ENCODE measurements at regions not wholly inside any gene's neighbourhood (a gene's known extent, or its start where the extent isn't known, plus 50 kb on each side); places are given as distances from the start of the nearest gene placed in this dataset.

DNA sequence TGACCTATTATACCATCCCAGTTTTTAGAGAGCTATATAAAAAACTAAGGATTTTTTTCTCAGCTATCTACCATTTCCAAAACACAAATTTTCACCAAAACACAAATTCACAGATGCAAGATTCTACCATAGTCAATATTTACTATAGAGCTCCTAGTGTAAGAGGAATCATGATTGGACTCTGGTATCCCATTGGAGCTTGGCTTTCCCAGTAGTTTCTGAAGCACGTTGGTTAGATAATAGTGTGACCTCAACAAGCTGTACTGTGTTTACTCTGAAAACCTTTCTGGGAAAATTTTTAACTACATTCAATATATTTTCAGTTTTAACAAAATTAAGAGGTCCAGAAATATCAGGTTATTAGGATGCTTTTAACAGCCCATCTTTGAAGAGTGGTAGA is 660.6 kb upstream of the SLC10A2 start:
- H3K9ac ChIP-seq (ENCODE audit: low read length) = no peak overlapping the region
- intact Hi-C loops (cut with micrococcal nuclease) = no loop called here
- DNase-seq (ENCODE audit: low read depth, low spot score) = no peak
- no peaks in the 10 kb centered on the region for H3K9me2 ChIP-seq (ENCODE audit: insufficient read depth)
- no peaks in the 10 kb centered on the region for H4K20me1 ChIP-seq (ENCODE audit: insufficient read depth)
- no peaks in the 10 kb centered on the region for H3K79me2 ChIP-seq (ENCODE audit: insufficient read depth, low read length)
- H3K4me1 ChIP-seq (ENCODE audit: control insufficient read depth in 1 of 2, insufficient read depth in 2 of 2, low read length in 2 of 2) = no peaks in the 10 kb centered on the region
- ChIA-PET CTCF (no interaction called here), POLR2A (no interaction called here), RAD21 (ENCODE audit: low non-redundant PET in 1 of 2, low total read pairs in 2 of 2, uncharacterized antibody in 2 of 2, unreplicated experiment in 2 of 2) (no interaction called here)
- TF ChIP-seq ZNF274 (IDR thresholded peaks at IDR 0.05; ENCODE audit: low read depth, low read length) (no peak), FOSL1 (IDR thresholded peaks at IDR 0.05; ENCODE audit: low read depth) (no peak), ELF1 (IDR thresholded peaks at IDR 0.05; ENCODE audit: borderline replicate concordance, low read depth) (no peak), CEBPB (IDR thresholded peaks at IDR 0.05; ENCODE audit: low read depth) (no peak), EZH2phosphoT487 (IDR thresholded peaks at IDR 0.05; ENCODE audit: borderline replicate concordance) (no peak), EZH2 (IDR thresholded peaks at IDR 0.05) (no peak), YY1 (IDR thresholded peaks at IDR 0.05; ENCODE audit: extremely low read depth, insufficient replicate concordance, low read depth, low read length) (no peak), SP1 (IDR thresholded peaks at IDR 0.05; ENCODE audit: low read depth) (no peak), CBX3 (IDR thresholded peaks at IDR 0.05; ENCODE audit: low read depth) (no peak), POLR2AphosphoS5 (IDR thresholded peaks at IDR 0.05; ENCODE audit: low read depth, low read length) (no peak), SIN3A (IDR thresholded peaks at IDR 0.05; ENCODE audit: low read depth) (no peak), ZFX (IDR thresholded peaks at IDR 0.05) (no peak), TCF7L2 (IDR thresholded peaks at IDR 0.05; ENCODE audit: borderline replicate concordance, extremely low read depth, insufficient read depth, insufficient read length) (no peak)
- TF ChIP-seq, protein P1, sequence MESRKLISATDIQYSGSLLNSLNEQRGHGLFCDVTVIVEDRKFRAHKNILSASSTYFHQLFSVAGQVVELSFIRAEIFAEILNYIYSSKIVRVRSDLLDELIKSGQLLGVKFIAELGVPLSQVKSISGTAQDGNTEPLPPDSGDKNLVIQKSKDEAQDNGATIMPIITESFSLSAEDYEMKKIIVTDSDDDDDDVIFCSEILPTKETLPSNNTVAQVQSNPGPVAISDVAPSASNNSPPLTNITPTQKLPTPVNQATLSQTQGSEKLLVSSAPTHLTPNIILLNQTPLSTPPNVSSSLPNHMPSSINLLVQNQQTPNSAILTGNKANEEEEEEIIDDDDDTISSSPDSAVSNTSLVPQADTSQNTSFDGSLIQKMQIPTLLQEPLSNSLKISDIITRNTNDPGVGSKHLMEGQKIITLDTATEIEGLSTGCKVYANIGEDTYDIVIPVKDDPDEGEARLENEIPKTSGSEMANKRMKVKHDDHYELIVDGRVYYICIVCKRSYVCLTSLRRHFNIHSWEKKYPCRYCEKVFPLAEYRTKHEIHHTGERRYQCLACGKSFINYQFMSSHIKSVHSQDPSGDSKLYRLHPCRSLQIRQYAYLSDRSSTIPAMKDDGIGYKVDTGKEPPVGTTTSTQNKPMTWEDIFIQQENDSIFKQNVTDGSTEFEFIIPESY (IDR thresholded peaks at IDR 0.05; ENCODE audit: extremely low read depth, insufficient replicate concordance, low read length) = no peak
- TF ChIP-seq, protein P2, sequence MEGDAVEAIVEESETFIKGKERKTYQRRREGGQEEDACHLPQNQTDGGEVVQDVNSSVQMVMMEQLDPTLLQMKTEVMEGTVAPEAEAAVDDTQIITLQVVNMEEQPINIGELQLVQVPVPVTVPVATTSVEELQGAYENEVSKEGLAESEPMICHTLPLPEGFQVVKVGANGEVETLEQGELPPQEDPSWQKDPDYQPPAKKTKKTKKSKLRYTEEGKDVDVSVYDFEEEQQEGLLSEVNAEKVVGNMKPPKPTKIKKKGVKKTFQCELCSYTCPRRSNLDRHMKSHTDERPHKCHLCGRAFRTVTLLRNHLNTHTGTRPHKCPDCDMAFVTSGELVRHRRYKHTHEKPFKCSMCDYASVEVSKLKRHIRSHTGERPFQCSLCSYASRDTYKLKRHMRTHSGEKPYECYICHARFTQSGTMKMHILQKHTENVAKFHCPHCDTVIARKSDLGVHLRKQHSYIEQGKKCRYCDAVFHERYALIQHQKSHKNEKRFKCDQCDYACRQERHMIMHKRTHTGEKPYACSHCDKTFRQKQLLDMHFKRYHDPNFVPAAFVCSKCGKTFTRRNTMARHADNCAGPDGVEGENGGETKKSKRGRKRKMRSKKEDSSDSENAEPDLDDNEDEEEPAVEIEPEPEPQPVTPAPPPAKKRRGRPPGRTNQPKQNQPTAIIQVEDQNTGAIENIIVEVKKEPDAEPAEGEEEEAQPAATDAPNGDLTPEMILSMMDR (IDR thresholded peaks at IDR 0.05 in 2 of 3, conservative IDR thresholded peaks at IDR 0.05 in 1 of 3; ENCODE audit: borderline replicate concordance in 1 of 3, insufficient read depth in 1 of 3, low read depth in 2 of 3, low read length in 2 of 3) = no peak
- TF ChIP-seq, protein P3, sequence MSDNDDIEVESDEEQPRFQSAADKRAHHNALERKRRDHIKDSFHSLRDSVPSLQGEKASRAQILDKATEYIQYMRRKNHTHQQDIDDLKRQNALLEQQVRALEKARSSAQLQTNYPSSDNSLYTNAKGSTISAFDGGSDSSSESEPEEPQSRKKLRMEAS (IDR thresholded peaks at IDR 0.05) = no peak
- TF ChIP-seq, protein P4, sequence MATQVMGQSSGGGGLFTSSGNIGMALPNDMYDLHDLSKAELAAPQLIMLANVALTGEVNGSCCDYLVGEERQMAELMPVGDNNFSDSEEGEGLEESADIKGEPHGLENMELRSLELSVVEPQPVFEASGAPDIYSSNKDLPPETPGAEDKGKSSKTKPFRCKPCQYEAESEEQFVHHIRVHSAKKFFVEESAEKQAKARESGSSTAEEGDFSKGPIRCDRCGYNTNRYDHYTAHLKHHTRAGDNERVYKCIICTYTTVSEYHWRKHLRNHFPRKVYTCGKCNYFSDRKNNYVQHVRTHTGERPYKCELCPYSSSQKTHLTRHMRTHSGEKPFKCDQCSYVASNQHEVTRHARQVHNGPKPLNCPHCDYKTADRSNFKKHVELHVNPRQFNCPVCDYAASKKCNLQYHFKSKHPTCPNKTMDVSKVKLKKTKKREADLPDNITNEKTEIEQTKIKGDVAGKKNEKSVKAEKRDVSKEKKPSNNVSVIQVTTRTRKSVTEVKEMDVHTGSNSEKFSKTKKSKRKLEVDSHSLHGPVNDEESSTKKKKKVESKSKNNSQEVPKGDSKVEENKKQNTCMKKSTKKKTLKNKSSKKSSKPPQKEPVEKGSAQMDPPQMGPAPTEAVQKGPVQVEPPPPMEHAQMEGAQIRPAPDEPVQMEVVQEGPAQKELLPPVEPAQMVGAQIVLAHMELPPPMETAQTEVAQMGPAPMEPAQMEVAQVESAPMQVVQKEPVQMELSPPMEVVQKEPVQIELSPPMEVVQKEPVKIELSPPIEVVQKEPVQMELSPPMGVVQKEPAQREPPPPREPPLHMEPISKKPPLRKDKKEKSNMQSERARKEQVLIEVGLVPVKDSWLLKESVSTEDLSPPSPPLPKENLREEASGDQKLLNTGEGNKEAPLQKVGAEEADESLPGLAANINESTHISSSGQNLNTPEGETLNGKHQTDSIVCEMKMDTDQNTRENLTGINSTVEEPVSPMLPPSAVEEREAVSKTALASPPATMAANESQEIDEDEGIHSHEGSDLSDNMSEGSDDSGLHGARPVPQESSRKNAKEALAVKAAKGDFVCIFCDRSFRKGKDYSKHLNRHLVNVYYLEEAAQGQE (IDR thresholded peaks at IDR 0.05; ENCODE audit: low read depth) = no peak
- TF ChIP-seq, protein P5, sequence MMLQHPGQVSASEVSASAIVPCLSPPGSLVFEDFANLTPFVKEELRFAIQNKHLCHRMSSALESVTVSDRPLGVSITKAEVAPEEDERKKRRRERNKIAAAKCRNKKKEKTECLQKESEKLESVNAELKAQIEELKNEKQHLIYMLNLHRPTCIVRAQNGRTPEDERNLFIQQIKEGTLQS (IDR thresholded peaks at IDR 0.05) = no peak
- H3K27ac ChIP-seq (ENCODE audit: low read depth, low read length) = no peak overlapping the region
- BruUV-seq (replicated peaks) = no TSS peak
- no peaks in the 10 kb centered on the region for H3K27me3 ChIP-seq (ENCODE audit: insufficient read depth, low read length)
- no peaks in the 10 kb centered on the region for H3K36me3 ChIP-seq (ENCODE audit: control insufficient read depth in 1 of 2, insufficient read depth in 2 of 2, low read length in 2 of 2)
- no peak for ATAC-seq
- no peak overlapping the region for H3K4me3 ChIP-seq (replicated peaks in 1 of 2; ENCODE audit: low read depth in 1 of 2, low read length in 2 of 2)
- no peak overlapping the region for H3K4me2 ChIP-seq (ENCODE audit: low read length)
- no peaks in the 10 kb centered on the region for H3K9me3 ChIP-seq (ENCODE audit: control insufficient read depth in 1 of 2, insufficient read depth in 1 of 2, low read depth in 1 of 2, low read length in 2 of 2)
- no peak overlapping the region for H2AFZ ChIP-seq (ENCODE audit: low read depth, low read length, poor library complexity, severe bottlenecking)

Measured in HCT116 (cell line).